PC-9 (cell line): ENCODE measurements at regions not wholly inside any gene's neighbourhood (a gene's known extent, or its start where the extent isn't known, plus 50 kb on each side); places are given as distances from the start of the nearest gene placed in this dataset.

Experiments
- BruUV-seq: library from RNA; stranded (reverse); fragments of 400-500 nt; replicated peaks from 2 replicates; lab custom pipeline; 2021; lab: Mats Ljungman, UMichigan
- CTCF ChIA-PET: fragments of 300-600 bp; sonication (Branson Sonifier 250); formaldehyde crosslinking; loops from one replicate; lab custom pipeline; 2022; ENCODE audit warnings: antibody characterized with exemption; lab: Charles Lee
- POLR2A ChIA-PET: fragments of 300-600 bp; sonication (Branson Sonifier 250); formaldehyde crosslinking; loops from one replicate; lab custom pipeline; 2022; ENCODE audit warnings: antibody characterized with exemption; ENCODE audit not compliant: unreplicated experiment; lab: Charles Lee
- DNase-seq, 2 experiments: peaks; one replicate each; pipeline versions ENCODE4 v3.0.0 to v3.0.0-alpha.2; 2015 to 2022; ENCODE audit warnings: mixed read lengths in 1 of 2
- H2AFZ ChIP-seq: fragments of 200-600 bp; sonication (generic); 2 replicates; pipeline ENCODE4 v1.8.1; 2017; ENCODE audit warnings: antibody characterized with exemption
- H3F3A ChIP-seq: fragments of 200-600 bp; sonication (generic); 2 replicates; pipeline ENCODE4 v1.8.1; 2017; ENCODE audit warnings: antibody characterized with exemption, mild to moderate bottlenecking, low read depth; ENCODE audit not compliant: insufficient read depth
- H3K27ac ChIP-seq: fragments of 200-600 bp; sonication (generic); 2 replicates; pipeline ENCODE4 v1.6.1; 2016; ENCODE audit warnings: mixed run types
- H3K27me3 ChIP-seq: fragments of 200-600 bp; sonication (generic); 2 replicates; pipeline ENCODE4 v1.6.1; 2016; ENCODE audit warnings: low read depth, mixed run types; ENCODE audit not compliant: insufficient read depth
- H3K36me3 ChIP-seq: fragments of 200-600 bp; sonication (generic); 2 replicates; pipeline ENCODE4 v1.6.1; 2016; ENCODE audit warnings: low read depth, mixed run types
- H3K4me1 ChIP-seq: fragments of 200-600 bp; sonication (generic); replicated peaks from 2 replicates; pipeline ENCODE4 v1.6.1; 2016; ENCODE audit warnings: mixed run types; ENCODE audit not compliant: insufficient read depth
- H3K4me2 ChIP-seq: fragments of 200-600 bp; sonication (generic); 2 replicates; pipeline ENCODE4 v1.6.1; 2017; ENCODE audit warnings: mixed run types
- H3K4me3 ChIP-seq: fragments of 200-600 bp; sonication (generic); 2 replicates; pipeline ENCODE4 v1.6.1; 2016; ENCODE audit warnings: mixed run types
- H3K79me2 ChIP-seq: fragments of 200-600 bp; sonication (generic); 2 replicates; pipeline ENCODE4 v1.6.1; 2017; ENCODE audit warnings: low read depth, mixed run types
- H3K9me2 ChIP-seq: fragments of 200-600 bp; sonication (generic); 2 replicates; pipeline ENCODE4 v1.8.1; 2017; ENCODE audit warnings: mild to moderate bottlenecking; ENCODE audit not compliant: insufficient read depth
- H3K9me3 ChIP-seq: fragments of 200-600 bp; sonication (generic); 2 replicates; pipeline ENCODE4 v1.8.1; 2016; ENCODE audit warnings: low read depth; ENCODE audit not compliant: insufficient read depth
- H4K20me1 ChIP-seq: fragments of 200-600 bp; sonication (generic); 2 replicates; pipeline ENCODE4 v1.8.1; 2017; ENCODE audit not compliant: insufficient read depth
- CTCF ChIP-seq: fragments of 200-600 bp; sonication (generic); conservative IDR thresholded peaks from 2 replicates; pipeline ENCODE4 v1.6.1; 2017; ENCODE audit warnings: mixed run types, antibody characterized with exemption, mild to moderate bottlenecking, moderate library complexity
- EZH2 ChIP-seq: fragments of 200-600 bp; sonication (generic); IDR thresholded peaks from 2 replicates; pipeline ENCODE4 v1.8.0; 2017; ENCODE audit warnings: antibody characterized with exemption, low read depth
- intact Hi-C: fragments of 100-400 bp; cut with micrococcal nuclease; formaldehyde crosslinking; loops from one replicate; pipeline ENCODE4 v1.10.0; 2022; ENCODE audit not compliant: unreplicated experiment

GRCh38 chr2:211162911-211163310 lies 606.5 kb downstream of the CPS1 start:
- no peak overlapping the region for H3K4me2 ChIP-seq
- no peak for TF ChIP-seq EZH2
- TF ChIP-seq CTCF, result no peak
- intact Hi-C loops, result no loop called here

GRCh38 chr2:211170843-211171242 lies 614.4 kb downstream of the CPS1 start:
- POLR2A ChIA-PET, result no interaction called here
- no peaks in the 10 kb centered on the region for H3K9me2 ChIP-seq
- no peaks in the 10 kb centered on the region for H3K79me2 ChIP-seq
- no peak for TF ChIP-seq CTCF
- no peak for TF ChIP-seq EZH2
- no peak overlapping the region for H3K4me3 ChIP-seq
- H3K4me1 ChIP-seq, result no peaks in the 10 kb centered on the region
- no peak overlapping the region for H3K27ac ChIP-seq
- no peaks in the 10 kb centered on the region for H4K20me1 ChIP-seq
- intact Hi-C loops, result no loop called here
- H3K4me2 ChIP-seq, result no peak overlapping the region
- no peaks in the 10 kb centered on the region for H3K9me3 ChIP-seq
- no peak for DNase-seq
- no TSS peak for BruUV-seq
- no peaks in the 10 kb centered on the region for H3F3A ChIP-seq
- CTCF ChIA-PET, result no interaction called here
- H3K27me3 ChIP-seq, result no peaks in the 10 kb centered on the region
- no peaks in the 10 kb centered on the region for H3K36me3 ChIP-seq
- no peak overlapping the region for H2AFZ ChIP-seq

More at GRCh38 chr2:211162911-211163310, 606.5 kb downstream of the CPS1 start:
- no peak for DNase-seq
- no TSS peak for BruUV-seq
- H3K36me3 ChIP-seq, result no peaks in the 10 kb centered on the region
- no peaks in the 10 kb centered on the region for H3K27me3 ChIP-seq
- H3K79me2 ChIP-seq, result no peaks in the 10 kb centered on the region
- H3K9me2 ChIP-seq, result no peaks in the 10 kb centered on the region
- H3K9me3 ChIP-seq, result no peaks in the 10 kb centered on the region
- no peaks in the 10 kb centered on the region for H4K20me1 ChIP-seq
- no peak overlapping the region for H3K27ac ChIP-seq
- no peak overlapping the region for H3K4me3 ChIP-seq
- ChIA-PET CTCF (no interaction called here), POLR2A (no interaction called here)
- no peaks in the 10 kb centered on the region for H3F3A ChIP-seq
- no peaks in the 10 kb centered on the region for H3K4me1 ChIP-seq
- H2AFZ ChIP-seq, result no peak overlapping the region

- H3K4me2 ChIP-seq, result no peak overlapping the region
- BruUV-seq, result no TSS peak
- H3K9me2 ChIP-seq, result no peaks in the 10 kb centered on the region
- no peak for DNase-seq
- H2AFZ ChIP-seq, result no peak overlapping the region
- ChIA-PET POLR2A (no interaction called here), CTCF (no interaction called here)
- no peaks in the 10 kb centered on the region for H3K36me3 ChIP-seq
- no peaks in the 10 kb centered on the region for H4K20me1 ChIP-seq
- no peak overlapping the region for H3K4me3 ChIP-seq
- TF ChIP-seq CTCF, result no peak
- TF ChIP-seq EZH2, result no peak
- H3F3A ChIP-seq, result no peaks in the 10 kb centered on the region
- intact Hi-C loops, result no loop called here
- no peak overlapping the region for H3K27ac ChIP-seq
- H3K79me2 ChIP-seq, result no peaks in the 10 kb centered on the region
- no peaks in the 10 kb centered on the region for H3K9me3 ChIP-seq
- no peaks in the 10 kb centered on the region for H3K27me3 ChIP-seq
- H3K4me1 ChIP-seq, result no peaks in the 10 kb centered on the region
These were observed 617.6 kb downstream of the CPS1 start for GRCh38 chr2:211174021-211174420.
